Mesodermal cell (in vitro differentiated cells): ENCODE measurements at regions not wholly inside any gene's neighbourhood (a gene's known extent, or its start where the extent isn't known, plus 50 kb on each side); places are given as distances from the start of the nearest gene placed in this dataset.

ENCODE experiments used
- H3K27ac ChIP-seq: 2 replicates; pipeline ENCODE4 v1.7.0; 2013; ENCODE audit warnings: mild to moderate bottlenecking, low read depth, low read length, moderate library complexity; ENCODE audit not compliant: severe bottlenecking
- H3K36me3 ChIP-seq: 2 replicates; pipeline ENCODE4 v1.7.1; 2013; ENCODE audit warnings: mild to moderate bottlenecking, low read length, moderate library complexity; ENCODE audit not compliant: control insufficient read depth, insufficient read depth
- H3K4me1 ChIP-seq: one replicate; pipeline ENCODE4 v1.7.1; 2013; ENCODE audit warnings: mild to moderate bottlenecking, low read length; ENCODE audit not compliant: insufficient read depth, control insufficient read depth, poor library complexity, severe bottlenecking
- H3K4me3 ChIP-seq: 2 replicates; pipeline ENCODE4 v1.7.0; 2013; ENCODE audit warnings: low read length, control low read depth, mild to moderate bottlenecking; ENCODE audit not compliant: insufficient read depth, poor library complexity, severe bottlenecking; ENCODE audit errors: extremely low read depth
- H3K9me3 ChIP-seq: 2 replicates; pipeline ENCODE4 v1.7.1; 2013; ENCODE audit warnings: mild to moderate bottlenecking, low read length, moderate library complexity; ENCODE audit not compliant: control insufficient read depth
- WGBS, 2 experiments: methylation state at CpG; one replicate each; pipeline ENCODE4 v1.1.5; 2013; ENCODE audit warnings: missing lambda C conversion rate in 2 of 2; ENCODE audit not compliant: insufficient coverage in 2 of 2; 5-methylcytosine and 5-hydroxymethylcytosine counted together

DNA sequence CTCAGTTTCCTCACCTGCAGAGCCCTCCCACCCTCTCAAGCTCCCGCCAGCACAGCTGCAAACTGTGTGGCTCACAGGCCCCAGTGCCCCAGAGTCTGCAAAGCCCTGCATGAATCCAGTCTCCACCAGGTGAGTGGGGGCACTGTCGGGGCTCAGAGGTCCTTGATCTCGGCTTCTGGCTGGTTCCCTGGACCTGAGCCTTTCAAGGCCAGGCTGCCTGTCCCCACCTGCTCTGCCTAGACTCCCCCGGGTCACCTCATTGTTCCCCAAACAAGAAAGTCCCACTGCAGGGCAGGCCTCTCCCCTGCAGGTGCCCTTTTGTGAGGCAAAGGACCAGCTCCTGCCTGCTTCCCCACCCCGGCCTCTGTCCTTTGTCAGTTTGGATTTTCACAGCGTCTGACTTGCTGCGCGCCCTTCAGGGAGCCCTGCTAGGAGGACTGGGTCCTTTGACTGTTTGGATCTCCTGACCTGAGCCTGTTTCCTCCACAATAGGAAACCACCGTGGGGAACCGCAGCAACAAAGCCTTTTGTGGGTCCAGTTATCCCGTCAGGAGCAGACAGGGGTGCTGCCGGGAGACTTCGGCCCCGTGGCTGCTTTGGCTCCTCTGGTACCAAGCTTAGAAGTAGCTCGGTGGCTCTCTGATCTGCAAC, 200.5 kb upstream of the HDAC4 start:
- no peaks in the 10 kb centered on the region for H3K36me3 ChIP-seq
- H3K27ac ChIP-seq: no peak overlapping the region
- H3K9me3 ChIP-seq: no peaks in the 10 kb centered on the region
- peaks cover 10% of the 10 kb centered on the region for H3K4me1 ChIP-seq
- 62 to 71% methylated on average over 15 of the region's 15 CpGs for WGBS, 2 experiments
- no peak overlapping the region for H3K4me3 ChIP-seq

DNA sequence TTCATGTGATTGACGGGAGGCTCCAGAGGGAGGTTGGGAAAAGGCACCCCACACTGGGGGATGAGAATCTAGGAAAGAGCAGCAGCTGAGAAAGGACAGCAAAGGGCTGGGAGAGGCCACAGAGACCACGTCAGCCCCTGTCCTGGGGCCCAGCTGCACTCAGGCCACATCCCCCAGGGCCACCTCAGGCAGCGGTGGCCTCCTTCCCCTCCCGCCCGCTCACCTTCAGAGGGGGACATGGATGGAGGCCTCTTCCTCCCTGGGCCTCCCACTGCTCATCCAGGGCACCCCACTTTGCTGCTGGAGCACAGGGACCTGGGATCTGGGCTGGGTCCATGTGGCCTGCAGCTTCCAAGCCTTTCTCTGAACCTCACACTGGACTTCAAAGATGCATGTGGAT, 199.8 kb upstream of the HDAC4 start:
- H3K27ac ChIP-seq: no peak overlapping the region
- H3K4me1 ChIP-seq: peaks cover 10% of the 10 kb centered on the region
- H3K9me3 ChIP-seq: no peaks in the 10 kb centered on the region
- 50 to 86% methylated on average over 2 to 4 of the region's 5 CpGs for WGBS, 2 experiments
- no peak overlapping the region for H3K4me3 ChIP-seq
- H3K36me3 ChIP-seq: no peaks in the 10 kb centered on the region

DNA sequence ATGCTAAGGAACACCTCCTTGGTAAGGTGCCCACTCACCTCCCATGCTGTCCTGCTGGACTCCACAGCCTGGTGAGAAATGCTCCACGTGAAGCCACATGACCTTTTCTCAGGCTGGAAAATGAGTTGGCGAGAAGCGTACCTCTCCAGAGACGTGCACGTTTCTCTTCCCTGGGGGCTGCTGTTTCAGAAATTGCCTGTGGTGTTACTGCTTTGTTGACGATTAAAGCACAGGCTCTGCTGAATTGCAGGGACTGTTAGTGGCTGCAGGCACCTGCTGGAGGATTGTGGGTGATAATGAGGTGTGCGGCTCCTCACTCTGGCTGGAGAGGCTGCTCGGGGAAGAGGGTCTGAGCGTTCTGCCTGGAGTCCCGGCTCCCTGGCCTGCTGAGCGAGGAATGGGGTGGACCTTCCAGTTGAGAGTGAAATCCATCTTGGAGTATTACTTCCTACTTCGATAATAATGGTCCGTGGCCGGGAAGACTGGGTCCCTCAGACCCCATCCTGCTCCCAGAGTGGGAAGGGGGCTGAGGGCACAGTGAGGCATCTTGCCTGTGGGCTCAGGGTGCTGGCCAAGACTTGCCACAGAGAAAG, 199.3 kb upstream of the HDAC4 start:
- Histone ChIP-seq H3K36me3 (no peaks in the 10 kb centered on the region), H3K4me3 (no peak overlapping the region), H3K4me1 (peaks cover 10% of the 10 kb centered on the region), H3K27ac (no peak overlapping the region), H3K9me3 (no peaks in the 10 kb centered on the region)
- WGBS, 2 experiments: 87 to 88% methylated on average over 11 to 14 of the region's 14 CpGs

DNA sequence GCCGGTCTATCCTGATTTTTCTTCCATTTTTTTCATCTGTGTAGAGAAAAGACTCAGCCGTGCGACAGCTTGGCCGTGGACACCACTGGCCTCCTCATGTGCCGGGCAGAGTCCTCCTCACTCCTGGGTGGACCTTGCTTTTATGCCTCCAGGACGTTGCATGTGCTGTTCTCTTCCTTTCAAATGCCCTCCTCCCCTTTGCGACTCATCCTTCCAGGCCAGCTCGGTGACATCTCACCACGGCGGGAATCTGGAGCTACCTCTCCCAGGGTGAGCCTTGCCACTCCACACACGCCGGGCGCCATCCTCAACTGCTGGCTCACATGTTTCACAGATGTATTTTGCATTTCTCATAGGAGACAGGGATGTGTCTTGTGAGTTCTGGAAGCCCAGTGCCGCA, 198.5 kb upstream of the HDAC4 start:
- no peaks in the 10 kb centered on the region for H3K36me3 ChIP-seq
- H3K4me3 ChIP-seq: no peak overlapping the region
- WGBS, 2 experiments: 85 to 95% methylated on average over 10 to 11 of the region's 14 CpGs
- peaks cover 10% of the 10 kb centered on the region for H3K4me1 ChIP-seq
- H3K27ac ChIP-seq: no peak overlapping the region
- no peaks in the 10 kb centered on the region for H3K9me3 ChIP-seq

DNA sequence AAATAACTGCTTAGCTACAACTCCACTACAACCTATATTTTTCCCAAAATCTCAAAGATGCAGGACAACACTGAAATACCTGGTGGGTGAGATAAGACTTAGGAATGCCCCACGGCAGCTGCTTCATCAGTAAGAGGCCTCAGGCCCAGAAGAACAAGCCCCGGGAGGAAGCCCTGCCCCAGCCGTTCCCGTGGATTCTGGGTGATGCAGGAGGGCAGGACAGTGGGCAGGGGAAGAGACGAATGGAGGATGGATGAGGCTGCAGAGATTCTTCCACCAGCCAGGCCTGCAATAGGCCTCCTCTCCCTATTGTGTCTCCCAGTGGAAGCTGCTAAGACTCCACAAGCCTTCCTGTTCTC, 197.9 kb upstream of the HDAC4 start:
- no peak overlapping the region for H3K27ac ChIP-seq
- H3K36me3 ChIP-seq: no peaks in the 10 kb centered on the region
- no peak overlapping the region for H3K4me3 ChIP-seq
- 83 to 93% methylated on average over 4 to 5 of the region's 5 CpGs for WGBS, 2 experiments
- H3K9me3 ChIP-seq: no peaks in the 10 kb centered on the region
- H3K4me1 ChIP-seq: peaks cover 10% of the 10 kb centered on the region

DNA sequence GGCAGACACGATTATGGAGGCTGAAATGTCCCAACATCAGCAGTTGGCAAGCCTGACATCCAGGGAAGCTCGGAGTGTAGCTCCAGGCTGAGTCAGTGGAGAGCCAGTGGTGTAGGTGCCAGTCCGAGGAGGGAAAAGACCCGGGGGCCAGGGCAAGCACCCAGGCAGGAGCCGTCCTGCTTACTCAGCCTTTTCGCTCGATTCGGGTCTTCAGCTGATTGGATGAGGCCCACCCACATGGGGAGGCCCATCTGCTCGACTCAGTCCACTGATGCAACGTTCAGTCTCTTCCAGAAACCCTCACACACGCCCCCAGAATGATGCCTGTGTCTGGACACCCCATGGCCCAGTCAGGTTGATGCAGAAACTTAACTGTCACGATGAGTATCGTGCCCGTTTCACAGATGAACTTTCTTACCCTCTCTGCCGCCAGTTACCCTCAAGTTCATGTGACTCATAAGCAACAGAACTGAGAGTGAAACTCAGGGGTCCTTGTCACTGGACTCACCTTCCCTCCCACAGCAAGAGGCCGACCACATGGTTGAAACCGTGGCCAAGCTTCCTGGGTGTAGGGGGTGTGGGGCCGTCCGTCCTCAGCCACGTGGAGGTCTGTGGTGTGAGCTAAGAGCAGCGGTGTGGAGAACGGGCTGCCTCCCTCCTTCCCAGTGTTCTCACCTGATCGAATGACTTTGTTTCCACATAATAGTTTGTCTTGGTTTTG, 197.4 kb upstream of the HDAC4 start:
- H3K4me3 ChIP-seq: no peak overlapping the region
- no peak overlapping the region for H3K27ac ChIP-seq
- 92 to 93% methylated on average over 15 of the region's 23 CpGs for WGBS, 2 experiments
- H3K4me1 ChIP-seq: peaks cover 10% of the 10 kb centered on the region
- H3K36me3 ChIP-seq: no peaks in the 10 kb centered on the region
- H3K9me3 ChIP-seq: no peaks in the 10 kb centered on the region

DNA sequence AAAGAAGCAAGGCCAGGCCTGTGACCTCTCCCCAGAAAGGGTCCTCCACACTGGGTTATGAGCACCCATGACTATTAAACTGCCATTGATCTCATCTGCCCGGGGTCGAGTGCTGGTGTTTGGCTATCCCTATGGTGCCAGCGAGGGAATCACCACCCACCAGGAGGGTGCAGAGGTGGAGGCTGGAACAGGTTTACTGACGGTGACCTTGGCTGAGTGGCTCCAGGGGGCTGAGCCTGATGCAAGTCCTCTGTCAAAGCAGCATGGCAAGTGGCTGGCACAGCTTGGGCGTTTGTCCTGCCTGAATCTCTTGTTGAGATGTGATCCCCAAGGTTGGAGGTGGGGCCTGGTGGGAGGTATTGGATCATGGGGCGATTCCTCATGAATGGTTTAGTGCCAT, 196.4 kb upstream of the HDAC4 start:
- H3K4me3 ChIP-seq: no peak overlapping the region
- H3K36me3 ChIP-seq: no peaks in the 10 kb centered on the region
- peaks cover 10% of the 10 kb centered on the region for H3K4me1 ChIP-seq
- WGBS, 2 experiments: 89% methylated on average over 5 to 6 of the region's 6 CpGs
- H3K9me3 ChIP-seq: no peaks in the 10 kb centered on the region
- no peak overlapping the region for H3K27ac ChIP-seq

DNA sequence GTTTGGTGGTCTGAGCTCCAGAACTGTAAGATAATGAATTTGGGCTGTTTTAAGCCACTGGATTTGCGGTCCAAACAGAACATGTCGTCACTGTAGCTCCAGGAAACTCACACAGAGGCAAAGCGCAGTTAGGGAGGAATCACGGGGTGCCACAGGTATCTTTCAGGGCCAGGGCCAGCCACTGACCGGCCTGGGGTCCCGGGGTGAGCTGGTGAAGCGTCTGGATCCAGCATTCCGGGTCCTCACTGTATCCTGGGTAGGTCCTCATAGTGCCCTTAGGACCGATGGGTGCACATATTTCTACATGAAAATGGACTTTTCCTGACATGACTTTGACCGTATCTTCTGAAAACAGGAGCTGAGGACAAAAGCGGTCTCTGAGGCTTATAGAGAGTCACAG, 196.0 kb upstream of the HDAC4 start:
- H3K4me3 ChIP-seq: no peak overlapping the region
- 86 to 87% methylated on average over 11 of the region's 11 CpGs for WGBS, 2 experiments
- no peak overlapping the region for H3K27ac ChIP-seq
- no peaks in the 10 kb centered on the region for H3K9me3 ChIP-seq
- peaks cover 10% of the 10 kb centered on the region for H3K4me1 ChIP-seq
- no peaks in the 10 kb centered on the region for H3K36me3 ChIP-seq

DNA sequence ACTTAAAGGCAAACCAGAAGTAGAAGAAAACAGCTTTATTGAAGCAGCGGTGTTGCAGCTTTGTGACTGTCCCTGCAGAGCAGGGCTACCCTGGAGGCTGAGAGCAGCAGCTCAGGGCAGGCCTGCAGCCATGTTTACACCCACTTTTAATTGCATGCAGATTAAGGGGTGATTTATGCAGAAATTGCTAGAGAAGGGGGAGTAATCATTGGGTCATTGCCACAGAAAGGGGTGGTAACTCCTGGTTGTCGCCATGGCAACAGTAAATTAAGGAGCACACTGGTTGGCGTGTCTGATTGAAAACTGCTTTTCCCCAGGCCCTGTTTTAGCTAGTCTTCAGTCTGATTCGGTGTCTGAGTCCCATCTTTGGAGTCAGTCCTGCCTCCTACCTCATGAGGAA, 195.4 kb upstream of the HDAC4 start:
- H3K4me3 ChIP-seq: no peak overlapping the region
- no peak overlapping the region for H3K27ac ChIP-seq
- no peaks in the 10 kb centered on the region for H3K9me3 ChIP-seq
- no peaks in the 10 kb centered on the region for H3K36me3 ChIP-seq
- H3K4me1 ChIP-seq: peaks cover 10% of the 10 kb centered on the region
- 85 to 92% methylated on average over 3 to 4 of the region's 4 CpGs for WGBS, 2 experiments

DNA sequence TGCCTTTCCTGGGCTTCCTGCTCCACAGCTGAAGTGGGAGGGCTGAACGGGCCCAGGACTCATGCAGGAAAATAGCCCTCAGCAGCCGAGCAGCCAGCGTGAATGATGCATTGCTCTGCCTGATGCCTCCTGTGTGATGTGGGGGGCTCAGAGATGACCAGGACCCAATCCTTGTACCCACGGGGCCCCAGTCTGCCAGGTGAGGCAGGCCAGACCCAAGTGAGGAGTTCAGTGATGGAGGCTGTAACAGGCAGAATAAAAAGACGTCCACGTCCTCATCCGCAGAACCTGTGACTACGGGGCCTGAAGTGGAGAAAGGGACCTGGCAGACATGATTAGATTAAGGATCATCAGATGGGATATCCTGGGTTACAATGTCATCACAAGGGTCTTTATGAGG, 194.9 kb upstream of the HDAC4 start:
- no peaks in the 10 kb centered on the region for H3K36me3 ChIP-seq
- H3K4me3 ChIP-seq: no peak overlapping the region
- peaks cover 10% of the 10 kb centered on the region for H3K4me1 ChIP-seq
- WGBS, 2 experiments: 90 to 92% methylated on average over 8 of the region's 8 CpGs
- H3K27ac ChIP-seq: no peak overlapping the region
- no peaks in the 10 kb centered on the region for H3K9me3 ChIP-seq
